Kidney (tissue), 13 donors: ENCODE measurements at regions not wholly inside any gene's neighbourhood (a gene's known extent, or its start where the extent isn't known, plus 50 kb on each side); places are given as distances from the start of the nearest gene placed in this dataset.
"Not testable (repeated sequence)": the region's sequence is repeated elsewhere in the genome, so short reads cannot be mapped to it uniquely, and the experiment has no call there.

Experiments used
- DNase-seq, 5 donors: peaks; one replicate each; pipeline ENCODE4 v3.0.0-alpha.2; 2013 to 2020
- FAIRE-seq: peaks from 2 replicates; lab custom pipeline; 2012; peaks lifted over from hg19 to GRCh38; lab: Jason Lieb, UNC
- H3K27ac ChIP-seq, 2 donors: one replicate each; pipeline ENCODE4 v1.7.0; 2013; ENCODE audit warnings: low read depth in 2 of 2, low read length in 2 of 2, inconsistent platforms in 1 of 2
- H3K27me3 ChIP-seq: one replicate; pipeline ENCODE4 v1.7.1; 2013; ENCODE audit warnings: low read length, inconsistent platforms; ENCODE audit not compliant: control insufficient read depth, insufficient read depth
- H3K36me3 ChIP-seq, 3 donors: one replicate each; pipeline versions ENCODE4 v1.7.0 to v1.7.1; 2013; ENCODE audit warnings: low read length in 3 of 3, control low read depth in 1 of 3, inconsistent platforms in 1 of 3; ENCODE audit not compliant: insufficient read depth in 3 of 3, control insufficient read depth in 2 of 3
- H3K4me1 ChIP-seq, 3 donors: one replicate each; pipeline versions ENCODE4 v1.7.0 to v1.7.1; 2013; ENCODE audit warnings: low read length in 3 of 3, inconsistent platforms in 1 of 3, low read depth in 1 of 3; ENCODE audit not compliant: control insufficient read depth in 2 of 3, insufficient read depth in 2 of 3
- H3K4me3 ChIP-seq, 3 donors: one replicate each; pipeline versions ENCODE4 v1.7.0 to v1.8.1; 2013; ENCODE audit warnings: low read length in 3 of 3, control low read depth in 1 of 3, inconsistent platforms in 1 of 3
- H3K9ac ChIP-seq, 3 donors: one replicate each; pipeline versions ENCODE4 v1.7.0 to v1.7.1; 2013; ENCODE audit warnings: low read length in 3 of 3, control low read depth in 1 of 3, inconsistent platforms in 1 of 3
- H3K9me3 ChIP-seq, 3 donors: one replicate each; pipeline versions ENCODE4 v1.7.0 to v1.7.1; 2013; ENCODE audit warnings: low read length in 3 of 3, control low read depth in 1 of 3, inconsistent platforms in 1 of 3; ENCODE audit not compliant: control insufficient read depth in 2 of 3, insufficient read depth in 1 of 3
- CTCF ChIP-seq: IDR thresholded peaks from 3 replicates; pipeline ENCODE4 v1.5.1; 2012; ENCODE audit warnings: mild to moderate bottlenecking, moderate library complexity, borderline replicate concordance; ENCODE audit not compliant: insufficient read depth; ENCODE audit errors: extremely low read depth
- intact Hi-C: fragments of 100-400 bp; cut with DNase I; formaldehyde crosslinking; loops from one replicate; pipeline ENCODE4 v1.11.1; 2022
- donor health status: control.
- donor health status: control.
- donor health status: control.
- donor health status: control.
- donor health status: control.
- donor health status: DM: yes; HTN: yes; CAD: no.
- donor health status: Normal renal cell carcinoma (clear cell type).

DNA sequence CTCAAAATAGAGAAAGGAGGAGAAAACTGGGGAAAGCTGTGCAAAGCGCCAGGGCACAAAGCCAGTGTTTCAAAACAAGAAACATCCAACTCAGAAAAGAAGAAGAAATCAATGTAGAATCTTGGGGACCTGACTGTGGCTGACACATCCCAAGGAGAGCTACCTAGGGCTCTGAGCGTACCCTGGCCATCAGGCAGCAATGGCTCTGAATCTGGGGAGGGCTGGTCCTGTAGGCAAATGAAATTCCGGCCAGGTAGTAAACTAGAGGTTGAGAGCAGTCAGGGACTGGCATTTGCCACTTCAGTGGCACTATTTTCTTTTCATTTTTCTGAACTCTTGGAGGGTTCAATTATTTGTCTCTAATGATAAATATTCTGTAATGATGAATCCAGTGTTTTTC lies 525.8 kb downstream of the STK39 start:
- no peaks in the 10 kb centered on the region for H3K27me3 ChIP-seq
- FAIRE-seq (no peak), DNase-seq (no peak)
- no peak overlapping the region for H3K9ac ChIP-seq
- H3K27ac ChIP-seq, result no peak overlapping the region
- no peaks in the 10 kb centered on the region for H3K9me3 ChIP-seq
- H3K36me3 ChIP-seq, result no peaks in the 10 kb centered on the region
- no peak for TF ChIP-seq CTCF
- intact Hi-C loops, result no loop called here
- H3K4me1 ChIP-seq, result no peaks in the 10 kb centered on the region
- H3K4me3 ChIP-seq, result no peak overlapping the region

GRCh38 chr2:167719410-167719809 lies 528.0 kb downstream of the STK39 start:
- no peak overlapping the region for H3K4me3 ChIP-seq
- no peaks in the 10 kb centered on the region for H3K36me3 ChIP-seq
- H3K27ac ChIP-seq, result no peak overlapping the region
- TF ChIP-seq CTCF, result no peak
- no peaks in the 10 kb centered on the region for H3K27me3 ChIP-seq
- no peak for FAIRE-seq
- intact Hi-C loops, result no loop called here
- DNase-seq, result no peak
- H3K9me3 ChIP-seq, result no peaks in the 10 kb centered on the region
- no peaks in the 10 kb centered on the region for H3K4me1 ChIP-seq
- no peak overlapping the region for H3K9ac ChIP-seq

- no peak for TF ChIP-seq CTCF
- no peaks in the 10 kb centered on the region for H3K27me3 ChIP-seq
- H3K9ac ChIP-seq, result no peak overlapping the region
- no peaks in the 10 kb centered on the region for H3K36me3 ChIP-seq
- no peak overlapping the region for H3K4me3 ChIP-seq
- H3K27ac ChIP-seq, result no peak overlapping the region
- FAIRE-seq (no peak), DNase-seq (peak in 1 of 5 donors; percentile 8)
- intact Hi-C loops, result no loop called here
- H3K4me1 ChIP-seq, result no peaks in the 10 kb centered on the region
- H3K9me3 ChIP-seq, result no peaks in the 10 kb centered on the region
These were observed 528.8 kb downstream of the STK39 start for GRCh38 chr2:167718560-167718959.

DNA sequence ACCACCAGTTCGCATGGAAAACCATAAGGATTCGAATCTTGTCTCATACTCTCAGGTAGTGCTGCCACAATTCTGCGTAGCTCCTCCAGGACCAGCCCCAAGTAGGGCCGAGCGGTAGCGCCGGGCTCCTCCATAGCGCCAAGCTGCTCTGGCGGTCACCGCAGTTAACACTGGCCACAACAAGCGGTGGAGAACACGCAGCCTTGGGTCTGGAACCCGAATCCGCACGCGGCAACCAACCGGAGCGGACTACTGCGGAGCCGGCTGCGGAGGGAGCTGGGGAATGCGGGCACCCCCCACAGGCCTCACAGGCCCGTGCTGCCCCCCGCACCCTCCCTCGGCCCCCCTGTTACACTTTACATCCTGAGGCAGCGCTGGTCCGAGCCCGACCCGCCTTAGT lies 531.5 kb downstream of the STK39 start:
- TF ChIP-seq CTCF, result no peak
- no peak overlapping the region for H3K4me3 ChIP-seq
- H3K4me1 ChIP-seq, result no peaks in the 10 kb centered on the region
- peak in 1 of 5 donors; percentile 55 for DNase-seq
- H3K9me3 ChIP-seq, result no peaks in the 10 kb centered on the region
- intact Hi-C loops, result no loop called here
- H3K27ac ChIP-seq, result no peak overlapping the region
- no peaks in the 10 kb centered on the region for H3K36me3 ChIP-seq
- no peak overlapping the region for H3K9ac ChIP-seq
- no peaks in the 10 kb centered on the region for H3K27me3 ChIP-seq
- FAIRE-seq, result no peak

- H3K4me1 ChIP-seq, intact Hi-C loops, DNase-seq, H3K9me3 ChIP-seq, H3K27ac ChIP-seq, H3K36me3 ChIP-seq, FAIRE-seq, H3K9ac ChIP-seq, H3K4me3 ChIP-seq, H3K27me3 ChIP-seq: not testable (repeated sequence)
These were observed 531.9 kb downstream of the STK39 start for GRCh38 chr2:167715498-167715897.
